Right lobe of liver (tissue), 4 donors: ENCODE measurements at regions not wholly inside any gene's neighbourhood (a gene's known extent, or its start where the extent isn't known, plus 50 kb on each side); places are given as distances from the start of the nearest gene placed in this dataset.

Experiments
- CTCF ChIP-seq, 4 donors: fragments of 200-600 bp in 3 of 4; fragments of 450-650 bp in 1 of 4; IDR thresholded peaks; one replicate each; pipeline versions ENCODE4 v1.5.1 to v1.8.0; 2016 to 2022; ENCODE audit warnings: antibody characterized with exemption in 4 of 4, mild to moderate bottlenecking in 2 of 4
- POLR2A ChIP-seq: fragments of 450-650 bp; IDR thresholded peaks from one replicate; pipeline ENCODE4 v1.6.1; 2017; ENCODE audit warnings: antibody characterized with exemption, mild to moderate bottlenecking
- donor health status: DM: no; HTN: no; CAD: no.
- donor health status: DM: no; HTN: no; CAD: no.
- donor health status: DM: no; HTN: yes; CAD: no.

- TF ChIP-seq CTCF (IDR thresholded peaks at IDR 0.05), result no peak
- TF ChIP-seq POLR2A, result no peak
Observed at GRCh38 chr13:73547239-73547638, 488.4 kb downstream of the KLF5 start.
